GM12872 (cell line): ENCODE measurements at regions not wholly inside any gene's neighbourhood (a gene's known extent, or its start where the extent isn't known, plus 50 kb on each side); places are given as distances from the start of the nearest gene placed in this dataset.

Source experiments
- CTCF ChIP-seq: IDR thresholded peaks from 3 replicates; pipeline ENCODE4 v1.5.1; 2011; ENCODE audit warnings: low read depth, mild to moderate bottlenecking, low read length, moderate library complexity; ENCODE audit not compliant: insufficient read depth

DNA sequence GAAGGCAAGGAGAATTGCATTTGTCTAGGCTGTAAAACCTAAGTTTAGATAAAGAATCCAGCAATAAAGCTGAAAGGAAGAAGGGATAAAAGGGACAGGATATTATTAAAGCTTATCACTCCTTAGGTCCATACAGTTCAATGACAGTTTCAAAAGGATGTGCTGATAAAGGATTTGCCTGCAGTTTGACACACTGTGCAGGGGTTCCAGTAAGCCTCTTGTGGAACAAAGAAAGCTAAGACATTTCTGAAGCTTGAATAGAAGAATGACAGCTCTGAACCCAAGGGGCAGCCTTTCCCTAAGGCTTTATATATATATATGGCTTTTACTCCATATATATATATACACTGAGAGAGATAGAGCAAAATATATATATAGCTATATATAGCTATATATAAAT, 276.8 kb upstream of the GRM3 start:
- TF ChIP-seq CTCF = no peak

DNA sequence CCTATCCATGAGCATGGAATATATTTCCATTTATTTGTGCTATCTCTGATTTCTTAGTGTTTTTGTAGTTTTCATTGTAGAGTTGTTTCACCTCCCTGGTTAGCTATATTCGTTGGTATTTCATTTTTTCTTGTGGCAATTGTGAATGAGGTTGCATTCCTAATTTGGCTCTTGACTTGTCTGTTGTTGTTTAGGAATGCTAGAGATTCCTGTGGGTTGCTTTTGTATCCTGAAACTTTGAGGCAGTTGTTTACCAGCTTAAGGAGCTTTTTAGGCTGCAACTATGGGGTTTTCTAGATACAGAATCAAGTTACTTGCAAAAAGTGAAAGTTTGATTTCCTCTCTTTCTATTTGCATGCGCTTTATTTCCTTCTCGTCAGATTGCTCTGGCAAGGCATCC, 304.7 kb upstream of the GRM3 start:
- TF ChIP-seq CTCF = no peak

DNA sequence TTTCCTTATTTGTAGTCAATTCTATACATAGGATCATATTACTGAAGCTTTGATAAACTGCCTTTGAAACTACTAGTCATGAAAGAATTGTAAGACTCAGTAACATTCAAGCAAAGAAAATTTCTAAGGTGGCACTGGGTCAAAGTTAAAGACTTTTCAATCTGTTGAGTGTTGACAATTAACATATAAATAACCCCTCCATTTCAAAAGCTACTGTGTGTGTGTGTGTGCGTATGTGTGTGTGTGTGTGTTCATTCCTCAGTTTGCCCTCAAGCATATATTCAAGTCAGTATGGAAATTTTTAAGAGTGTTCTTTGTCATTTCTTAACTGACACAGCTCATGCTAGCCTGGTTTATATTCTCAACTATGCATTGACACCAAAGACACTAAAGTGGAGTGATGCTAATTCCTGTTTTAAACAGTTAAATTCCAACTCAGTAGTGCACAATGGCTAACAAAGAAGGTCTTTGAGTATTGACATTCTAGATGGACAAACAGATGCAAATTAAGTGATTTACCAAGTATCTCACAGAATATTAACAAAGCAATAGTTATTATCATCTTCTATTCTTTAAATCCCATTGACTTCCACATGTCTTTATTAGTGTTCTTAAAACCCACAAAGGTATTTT, 314.8 kb upstream of the GRM3 start:
- TF ChIP-seq CTCF = no peak

DNA sequence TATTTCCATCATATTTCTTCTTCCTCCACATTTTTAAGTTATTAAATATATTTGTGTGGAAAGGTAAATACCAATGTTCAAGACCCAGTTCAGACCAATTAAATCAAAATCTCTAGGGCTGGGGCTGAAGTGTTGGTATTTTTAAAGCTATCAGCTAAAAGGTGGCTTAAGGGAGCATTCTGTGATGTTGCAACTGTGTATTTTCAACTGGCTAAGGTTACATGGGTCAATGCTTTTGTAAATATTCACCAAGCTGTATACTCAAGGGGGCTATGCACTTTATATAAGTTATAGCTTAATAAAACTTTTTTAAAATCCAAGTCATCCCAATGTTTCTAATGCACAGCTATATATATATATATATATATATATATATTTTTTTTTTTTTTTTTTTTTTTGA, 316.9 kb upstream of the GRM3 start:
- TF ChIP-seq CTCF = no peak

DNA sequence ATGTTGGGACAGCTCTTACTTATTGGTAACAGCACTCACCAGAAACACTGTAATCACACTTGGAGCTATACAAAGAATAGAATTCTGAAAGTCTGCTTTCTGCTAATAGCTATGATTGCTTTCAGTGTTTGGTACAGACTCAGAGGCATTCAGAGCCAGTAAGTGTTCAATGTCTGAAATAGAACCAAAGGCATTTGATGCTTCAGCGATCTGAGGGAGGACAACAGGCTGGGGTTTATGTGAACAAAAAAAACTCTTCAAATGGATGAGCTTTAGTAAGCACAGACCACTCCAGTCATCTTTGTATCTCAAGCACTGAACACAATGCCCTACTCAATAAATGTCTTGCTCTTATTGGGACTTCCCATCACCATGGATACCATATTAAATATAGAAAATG, 322.8 kb upstream of the GRM3 start:
- no peak for TF ChIP-seq CTCF

- TF ChIP-seq CTCF = no peak
These were observed 323.4 kb upstream of the GRM3 start for GRCh38 chr7:86320341-86320740.

DNA sequence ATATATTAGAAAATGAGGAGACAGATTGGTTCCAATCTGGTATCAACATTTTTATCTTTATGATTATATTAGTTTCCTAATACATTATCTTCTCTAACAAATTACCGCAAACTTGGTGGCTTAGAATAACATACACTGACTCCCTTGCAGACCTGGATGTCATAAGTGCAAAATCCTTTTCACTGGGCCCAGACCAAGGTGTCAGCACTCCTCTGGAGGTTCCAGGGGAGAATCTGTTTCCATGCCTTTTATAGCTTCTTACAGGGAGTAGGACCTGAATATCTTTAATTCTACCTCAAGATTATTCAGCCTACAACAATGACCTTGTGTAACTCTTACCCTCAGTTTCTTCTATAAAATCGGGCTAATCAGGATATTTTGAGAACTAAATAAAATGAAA, 329.9 kb upstream of the GRM3 start:
- no peak for TF ChIP-seq CTCF
